OCI-LY7 (cell line): ENCODE measurements at regions not wholly inside any gene's neighbourhood (a gene's known extent, or its start where the extent isn't known, plus 50 kb on each side); places are given as distances from the start of the nearest gene placed in this dataset.

ENCODE experiments used
- BruUV-seq: library from RNA; stranded (reverse); fragments of 400-500 nt; replicated peaks from 2 replicates; lab custom pipeline; 2021; lab: Mats Ljungman, UMichigan
- CTCF ChIA-PET: fragments of 300-600 bp; sonication (Branson Sonifier 250); formaldehyde crosslinking; loops from one replicate; lab custom pipeline; 2022; ENCODE audit warnings: antibody characterized with exemption; ENCODE audit not compliant: unreplicated experiment; lab: Charles Lee
- POLR2A ChIA-PET: fragments of 300-600 bp; sonication (Branson Sonifier 250); formaldehyde crosslinking; loops from one replicate; lab custom pipeline; 2022; ENCODE audit warnings: antibody characterized with exemption; lab: Charles Lee
- DNase-seq: peaks from one replicate; pipeline ENCODE4 v3.0.0-alpha.2; 2015; ENCODE audit warnings: low spot score
- H2AFZ ChIP-seq: fragments of 200-600 bp; sonication (generic), shearing (Covaris generic); 2 replicates; pipeline ENCODE4 v1.6.1; 2014; ENCODE audit warnings: mild to moderate bottlenecking, antibody characterized with exemption, low read length, moderate library complexity
- H3K27ac ChIP-seq: fragments of 200-600 bp; sonication (generic); 2 replicates; pipeline ENCODE4 v1.5.1; 2014; ENCODE audit warnings: mixed run types, low read depth, mild to moderate bottlenecking, moderate library complexity, low read length, inconsistent platforms; ENCODE audit not compliant: poor library complexity, severe bottlenecking
- H3K36me3 ChIP-seq: fragments of 200-600 bp; sonication (generic); 2 replicates; pipeline ENCODE4 v1.6.1; 2014; ENCODE audit warnings: mild to moderate bottlenecking, antibody characterized with exemption, low read length, moderate library complexity, mixed read lengths; ENCODE audit not compliant: insufficient read depth
- H3K4me1 ChIP-seq: fragments of 200-600 bp; sonication (generic); 2 replicates; pipeline ENCODE4 v1.5.1; 2014; ENCODE audit warnings: mild to moderate bottlenecking, low read length; ENCODE audit not compliant: insufficient read depth, poor library complexity, severe bottlenecking
- H3K4me2 ChIP-seq: fragments of 200-600 bp; sonication (generic); 2 replicates; pipeline ENCODE4 v1.6.1; 2014; ENCODE audit warnings: mild to moderate bottlenecking, low read length
- H3K4me3 ChIP-seq: fragments of 200-600 bp; sonication (generic); 2 replicates; pipeline ENCODE4 v1.5.1; 2014; ENCODE audit warnings: mild to moderate bottlenecking, low read depth, low read length; ENCODE audit not compliant: poor library complexity, severe bottlenecking
- H3K79me2 ChIP-seq: fragments of 200-600 bp; sonication (generic); 2 replicates; pipeline ENCODE4 v1.6.1; 2016; ENCODE audit warnings: low read depth, mild to moderate bottlenecking, low read length, moderate library complexity, mixed read lengths; ENCODE audit not compliant: insufficient read depth
- H3K9me2 ChIP-seq: fragments of 200-600 bp; sonication (generic); 2 replicates; pipeline ENCODE4 v1.6.1; 2016; ENCODE audit warnings: mild to moderate bottlenecking, low read length, mixed read lengths; ENCODE audit not compliant: insufficient read depth
- H3K9me3 ChIP-seq: fragments of 200-600 bp; sonication (generic); 2 replicates; pipeline ENCODE4 v1.6.1; 2014; ENCODE audit warnings: mild to moderate bottlenecking, mixed run types, low read length, mixed read lengths
- H4K20me1 ChIP-seq: fragments of 200-600 bp; sonication (generic); 2 replicates; pipeline ENCODE4 v1.6.1; 2014; ENCODE audit warnings: mild to moderate bottlenecking, antibody characterized with exemption, low read length, moderate library complexity, mixed read lengths; ENCODE audit not compliant: insufficient read depth
- CTCF ChIP-seq: fragments of 200-600 bp; sonication (generic); conservative IDR thresholded peaks from 2 replicates; pipeline ENCODE4 v1.5.1; 2014; ENCODE audit warnings: mild to moderate bottlenecking, antibody characterized with exemption, low read length, moderate library complexity, mixed read lengths
- EZH2phosphoT487 ChIP-seq: fragments of 200-600 bp; sonication (generic); IDR thresholded peaks from 2 replicates; pipeline ENCODE4 v1.6.1; 2018; ENCODE audit warnings: low read depth, borderline replicate concordance, mild to moderate bottlenecking, mixed run types, antibody characterized with exemption, low read length, moderate library complexity, mixed read lengths
- intact Hi-C: fragments of 100-400 bp; cut with micrococcal nuclease; formaldehyde crosslinking; loops from one replicate; pipeline ENCODE4 v1.10.0; 2022; ENCODE audit not compliant: unreplicated experiment

GRCh38 chr3:22977650-22978289, 225.4 kb upstream of the UBE2E2 start:
- POLR2A ChIA-PET: no interaction called here
- H3K4me3 ChIP-seq: no peak overlapping the region
- no peaks in the 10 kb centered on the region for H3K4me1 ChIP-seq
- no peaks in the 10 kb centered on the region for H3K9me2 ChIP-seq
- intact Hi-C loops: no loop called here
- H3K36me3 ChIP-seq: no peaks in the 10 kb centered on the region
- H3K79me2 ChIP-seq: no peaks in the 10 kb centered on the region
- no peaks in the 10 kb centered on the region for H3K9me3 ChIP-seq
- no peaks in the 10 kb centered on the region for H4K20me1 ChIP-seq
- H3K4me2 ChIP-seq: 0 out of 2 replicates have a peak overlapping the region, but pooled peaks have one; percentile 1
- H2AFZ ChIP-seq: no peak overlapping the region
- no TSS peak for BruUV-seq
- CTCF ChIA-PET: interaction anchor here (1.2 kb wide), 1 partner anchor 30 kb away, joined by 3 read pairs; no protein-coding TSS in a partner anchor
- DNase-seq: no peak
- TF ChIP-seq EZH2phosphoT487 (no peak), CTCF (no peak)
- no peak overlapping the region for H3K27ac ChIP-seq

DNA sequence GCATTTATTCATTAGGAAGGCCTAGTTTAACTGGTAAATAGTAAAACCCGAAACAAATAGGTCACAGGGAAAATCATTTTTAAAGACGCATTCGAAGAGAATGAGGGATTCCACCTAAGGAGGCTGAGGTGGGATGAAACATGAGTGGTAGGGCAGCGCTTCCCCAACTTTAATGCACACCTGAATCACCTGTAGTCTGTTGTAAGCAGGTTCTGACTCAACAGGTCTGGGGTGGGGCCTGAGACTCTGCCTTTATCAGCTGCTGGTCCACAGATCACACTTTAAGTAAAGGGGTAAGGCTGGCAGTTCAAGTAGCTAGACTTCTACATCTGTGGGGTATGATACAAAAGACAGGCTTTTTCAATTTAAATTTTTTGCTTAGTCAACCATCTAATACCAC, 223.5 kb upstream of the UBE2E2 start:
- Histone ChIP-seq H2AFZ (no peak overlapping the region), H4K20me1 (no peaks in the 10 kb centered on the region), H3K4me3 (no peak overlapping the region), H3K4me2 (no peak overlapping the region), H3K4me1 (no peaks in the 10 kb centered on the region), H3K36me3 (no peaks in the 10 kb centered on the region), H3K9me2 (no peaks in the 10 kb centered on the region), H3K79me2 (no peaks in the 10 kb centered on the region), H3K9me3 (no peaks in the 10 kb centered on the region), H3K27ac (no peak overlapping the region)
- BruUV-seq: no TSS peak
- intact Hi-C loops: no loop called here
- no peak for DNase-seq
- TF ChIP-seq CTCF (no peak), EZH2phosphoT487 (no peak)
- POLR2A ChIA-PET: interaction anchor here (0.6 kb wide), 1 partner anchor 833 kb away, joined by 3 read pairs; no protein-coding TSS in a partner anchor
- CTCF ChIA-PET: no interaction called here

GRCh38 chr3:22980346-22980745, 222.8 kb upstream of the UBE2E2 start:
- Histone ChIP-seq H3K36me3 (no peaks in the 10 kb centered on the region), H3K9me2 (no peaks in the 10 kb centered on the region), H3K9me3 (no peaks in the 10 kb centered on the region), H3K79me2 (no peaks in the 10 kb centered on the region), H3K4me1 (no peaks in the 10 kb centered on the region), H2AFZ (no peak overlapping the region), H3K27ac (no peak overlapping the region), H3K4me2 (no peak overlapping the region), H4K20me1 (no peaks in the 10 kb centered on the region), H3K4me3 (no peak overlapping the region)
- no TSS peak for BruUV-seq
- ChIA-PET CTCF (no interaction called here), POLR2A (interaction anchor here (1.2 kb wide), 1 partner anchor 10 kb away, joined by 4 read pairs; no protein-coding TSS in a partner anchor)
- no peak for DNase-seq
- TF ChIP-seq EZH2phosphoT487: no peak
- no peak for TF ChIP-seq CTCF
- intact Hi-C loops: no loop called here
